HL-60 (cell line): ENCODE measurements at regions not wholly inside any gene's neighbourhood (a gene's known extent, or its start where the extent isn't known, plus 50 kb on each side); places are given as distances from the start of the nearest gene placed in this dataset.

Experiments
- DNase-seq, 2 experiments: peaks; one replicate each; pipeline ENCODE4 v3.0.0-alpha.2; 2010 to 2020; ENCODE audit warnings: low read depth in 1 of 2, low spot score in 1 of 2
- H3K27ac ChIP-seq: fragments of 250-450 bp; sonication (Bioruptor Pico); replicated peaks from 2 replicates; pipeline ENCODE4 v1.5.1; 2020; ENCODE audit warnings: mild to moderate bottlenecking, moderate library complexity
- H3K27me3 ChIP-seq: fragments of 250-450 bp; sonication (Bioruptor Pico); 2 replicates; pipeline ENCODE4 v1.5.1; 2021; ENCODE audit warnings: mild to moderate bottlenecking, moderate library complexity; ENCODE audit not compliant: insufficient read depth, poor library complexity, severe bottlenecking
- H3K4me3 ChIP-seq: replicated peaks from 2 replicates; pipeline ENCODE4 v1.5.1; 2011; ENCODE audit warnings: mild to moderate bottlenecking, control low read depth, low read length; ENCODE audit not compliant: insufficient read depth
- CTCF ChIP-seq: IDR thresholded peaks from one replicate; pipeline ENCODE4 v1.5.1; 2011; ENCODE audit warnings: low read length, control low read depth, inconsistent platforms; ENCODE audit not compliant: insufficient read depth
- GABPA ChIP-seq: IDR thresholded peaks from 2 replicates; pipeline ENCODE4 v1.6.1; 2012; ENCODE audit warnings: low read depth
- POLR2AphosphoS5 ChIP-seq: IDR thresholded peaks from 2 replicates; pipeline ENCODE4 v1.6.1; 2012; ENCODE audit warnings: low read depth
- REST ChIP-seq: IDR thresholded peaks from 2 replicates; pipeline ENCODE4 v1.6.1; 2012; ENCODE audit warnings: low read depth; ENCODE audit not compliant: insufficient replicate concordance
- SPI1 ChIP-seq: IDR thresholded peaks from 2 replicates; pipeline ENCODE4 v1.6.1; 2012; ENCODE audit warnings: low read depth, mild to moderate bottlenecking, borderline replicate concordance

- TF ChIP-seq SPI1 (no peak), REST (no peak), POLR2AphosphoS5 (no peak), CTCF (no peak), GABPA (no peak)
- no peaks in the 10 kb centered on the region for H3K27me3 ChIP-seq
- H3K4me3 ChIP-seq: no peak overlapping the region
- H3K27ac ChIP-seq: no peak overlapping the region
- DNase-seq: no peak
Measured at GRCh38 chr7:46542076-46542475, 621.0 kb upstream of the IGFBP3 start.

GRCh38 chr7:46539892-46540483 lies 618.9 kb upstream of the IGFBP3 start:
- no peak overlapping the region for H3K27ac ChIP-seq
- DNase-seq: no peak

More at GRCh38 chr7:46539892-46540483, 618.9 kb upstream of the IGFBP3 start:
- Histone ChIP-seq H3K27me3 (no peaks in the 10 kb centered on the region), H3K4me3 (no peak overlapping the region)
- no peak for TF ChIP-seq CTCF
- TF ChIP-seq POLR2AphosphoS5: no peak
- no peak for TF ChIP-seq REST
- no peak for TF ChIP-seq GABPA
- TF ChIP-seq SPI1: no peak
